Muscle layer of duodenum (tissue), 2 donors: ENCODE measurements at regions not wholly inside any gene's neighbourhood (a gene's known extent, or its start where the extent isn't known, plus 50 kb on each side); places are given as distances from the start of the nearest gene placed in this dataset.
"Not testable (repeated sequence)": the region's sequence is repeated elsewhere in the genome, so short reads cannot be mapped to it uniquely, and the experiment has no call there.

Experiments used
- H3K27ac ChIP-seq: one replicate; pipeline ENCODE4 v1.7.0; 2013; ENCODE audit warnings: mild to moderate bottlenecking, low read length
- H3K27me3 ChIP-seq: one replicate; pipeline ENCODE4 v1.7.0; 2013; ENCODE audit warnings: low read depth, mild to moderate bottlenecking, control low read depth, low read length
- H3K36me3 ChIP-seq, 2 donors: one replicate each; pipeline ENCODE4 v1.7.0; 2013; ENCODE audit warnings: low read length in 2 of 2, control low read depth in 1 of 2, mild to moderate bottlenecking in 1 of 2; ENCODE audit not compliant: insufficient read depth in 2 of 2, control insufficient read depth in 1 of 2
- H3K4me1 ChIP-seq, 2 donors: one replicate each; pipeline ENCODE4 v1.7.0; 2013; ENCODE audit warnings: low read length in 2 of 2, mild to moderate bottlenecking in 2 of 2, control low read depth in 1 of 2, moderate library complexity in 1 of 2; ENCODE audit not compliant: insufficient read depth in 2 of 2, control insufficient read depth in 1 of 2
- H3K4me3 ChIP-seq, 2 donors: one replicate each; pipeline ENCODE4 v1.7.0; 2013; ENCODE audit warnings: low read length in 2 of 2, low read depth in 1 of 2, mild to moderate bottlenecking in 1 of 2
- H3K9me3 ChIP-seq, 2 donors: one replicate each; pipeline ENCODE4 v1.7.0; 2013; ENCODE audit warnings: low read length in 2 of 2, control low read depth in 1 of 2, mild to moderate bottlenecking in 1 of 2; ENCODE audit not compliant: control insufficient read depth in 1 of 2
- donor health status: healthy.

- Histone ChIP-seq H3K4me3 (no peak overlapping the region), H3K36me3 (no peaks in the 10 kb centered on the region), H3K27ac (no peak overlapping the region), H3K4me1 (no peaks in the 10 kb centered on the region), H3K27me3 (no peaks in the 10 kb centered on the region), H3K9me3 (no peaks in the 10 kb centered on the region)
These were observed 221.7 kb upstream of the DIPK2B start for GRCh38 chrX:45422216-45422925.

DNA sequence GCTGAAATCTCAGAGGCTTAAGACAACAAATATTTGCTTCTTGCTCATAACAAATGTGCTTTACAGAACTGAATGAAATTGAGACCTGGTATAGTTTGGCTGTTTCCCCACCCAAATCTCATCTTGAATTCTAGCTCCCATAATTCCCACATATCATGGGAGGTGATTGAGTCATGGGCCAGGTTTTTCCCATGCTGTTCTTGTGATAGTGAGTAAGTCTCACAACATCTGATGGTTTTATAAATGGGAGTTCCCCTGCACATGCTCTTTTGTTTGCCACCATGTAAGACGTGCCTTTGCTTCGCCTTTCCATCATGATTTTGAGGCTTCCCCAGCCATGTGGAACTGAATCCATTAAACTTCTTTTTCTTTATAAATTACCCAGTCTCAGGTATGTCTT is 221.1 kb upstream of the DIPK2B start:
- H3K27ac ChIP-seq: no peak overlapping the region
- no peaks in the 10 kb centered on the region for H3K36me3 ChIP-seq
- H3K9me3 ChIP-seq: no peaks in the 10 kb centered on the region
- H3K27me3 ChIP-seq: no peaks in the 10 kb centered on the region
- no peaks in the 10 kb centered on the region for H3K4me1 ChIP-seq
- no peak overlapping the region for H3K4me3 ChIP-seq

GRCh38 chrX:45404206-45404605 is 203.5 kb upstream of the DIPK2B start:
- Histone ChIP-seq H3K27me3 (no peaks in the 10 kb centered on the region), H3K4me3 (no peak overlapping the region), H3K4me1 (no peaks in the 10 kb centered on the region), H3K36me3 (no peaks in the 10 kb centered on the region), H3K9me3 (no peaks in the 10 kb centered on the region), H3K27ac (no peak overlapping the region)

DNA sequence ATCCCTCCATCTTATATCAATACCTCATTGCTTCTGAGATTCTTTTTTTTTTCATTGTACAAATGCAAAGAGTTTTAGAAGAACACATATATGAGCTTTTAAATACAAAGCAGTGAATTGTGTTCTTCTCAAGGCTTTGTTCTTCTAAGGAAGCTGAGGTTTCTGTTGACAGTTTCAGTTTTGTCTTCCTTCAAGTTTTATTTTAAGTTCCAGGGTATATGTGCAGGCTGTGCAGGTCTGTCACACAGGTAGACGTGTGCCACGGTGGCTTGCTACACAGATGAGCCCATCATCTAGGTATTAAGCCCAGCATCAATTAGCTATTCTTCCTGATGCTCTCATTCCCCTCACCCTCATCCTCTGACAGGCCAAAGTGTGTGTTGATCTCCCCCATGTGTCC is 201.2 kb upstream of the DIPK2B start:
- Histone ChIP-seq H3K9me3 (no peaks in the 10 kb centered on the region), H3K4me1 (no peaks in the 10 kb centered on the region), H3K27me3 (no peaks in the 10 kb centered on the region), H3K4me3 (no peak overlapping the region), H3K36me3 (no peaks in the 10 kb centered on the region), H3K27ac (no peak overlapping the region)

GRCh38 chrX:45400951-45401725 is 200.5 kb upstream of the DIPK2B start:
- not testable (repeated sequence) for H3K36me3 ChIP-seq, H3K4me3 ChIP-seq, H3K27ac ChIP-seq, H3K9me3 ChIP-seq, H3K4me1 ChIP-seq, H3K27me3 ChIP-seq

- H3K9me3 ChIP-seq: peaks cover 0 to 3% of the 10 kb centered on the region in 2 donors
- no peak overlapping the region for H3K27ac ChIP-seq
- no peak overlapping the region for H3K4me3 ChIP-seq
- no peaks in the 10 kb centered on the region for H3K36me3 ChIP-seq
- no peaks in the 10 kb centered on the region for H3K27me3 ChIP-seq
- no peaks in the 10 kb centered on the region for H3K4me1 ChIP-seq
These were observed 199.5 kb upstream of the DIPK2B start for GRCh38 chrX:45400027-45400779.

- Histone ChIP-seq H3K4me1 (no peaks in the 10 kb centered on the region), H3K36me3 (no peaks in the 10 kb centered on the region), H3K27ac (no peak overlapping the region), H3K9me3 (no peaks in the 10 kb centered on the region), H3K27me3 (no peaks in the 10 kb centered on the region), H3K4me3 (no peak overlapping the region)
These were observed 185.1 kb upstream of the DIPK2B start for GRCh38 chrX:45385757-45386156.

- H3K36me3 ChIP-seq: no peaks in the 10 kb centered on the region
- no peaks in the 10 kb centered on the region for H3K9me3 ChIP-seq
- H3K4me1 ChIP-seq: no peaks in the 10 kb centered on the region
- H3K27me3 ChIP-seq: no peaks in the 10 kb centered on the region
- H3K4me3 ChIP-seq: no peak overlapping the region
- no peak overlapping the region for H3K27ac ChIP-seq
These were observed 181.2 kb upstream of the DIPK2B start for GRCh38 chrX:45381841-45382240.

- H3K36me3 ChIP-seq: no peaks in the 10 kb centered on the region
- H3K27ac ChIP-seq: no peak overlapping the region
- no peak overlapping the region for H3K4me3 ChIP-seq
- H3K27me3 ChIP-seq: no peaks in the 10 kb centered on the region
- H3K4me1 ChIP-seq: no peaks in the 10 kb centered on the region
- no peaks in the 10 kb centered on the region for H3K9me3 ChIP-seq
These were observed 180.7 kb upstream of the DIPK2B start for GRCh38 chrX:45381366-45381765.

DNA sequence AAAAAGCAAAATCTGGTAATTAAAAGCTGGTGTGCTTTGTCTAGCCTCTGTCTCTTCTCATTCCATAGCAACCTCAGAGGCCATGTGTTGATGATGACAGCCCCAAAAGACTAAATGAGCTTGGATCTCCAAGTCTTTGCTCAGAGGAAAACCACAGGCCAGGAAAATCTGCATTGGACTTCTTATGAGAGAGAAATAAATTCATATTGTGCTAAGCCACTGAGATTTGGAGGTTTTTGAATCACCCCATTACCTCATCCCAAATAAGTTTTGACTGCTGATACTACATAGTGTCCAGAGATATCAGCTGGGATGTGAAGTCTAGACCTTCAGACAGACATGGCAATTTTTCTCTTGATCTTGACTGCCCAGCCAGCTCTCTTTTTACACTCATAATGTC is 178.6 kb upstream of the DIPK2B start:
- H3K27ac ChIP-seq: no peak overlapping the region
- no peak overlapping the region for H3K4me3 ChIP-seq
- H3K36me3 ChIP-seq: no peaks in the 10 kb centered on the region
- H3K9me3 ChIP-seq: no peaks in the 10 kb centered on the region
- H3K4me1 ChIP-seq: no peaks in the 10 kb centered on the region
- H3K27me3 ChIP-seq: no peaks in the 10 kb centered on the region

- H3K9me3 ChIP-seq: peaks cover 0 to 5% of the 10 kb centered on the region in 2 donors
These were observed 171.5 kb upstream of the DIPK2B start for GRCh38 chrX:45372151-45372550.

More at GRCh38 chrX:45372151-45372550, 171.5 kb upstream of the DIPK2B start:
- Histone ChIP-seq H3K27me3 (no peaks in the 10 kb centered on the region), H3K27ac (no peak overlapping the region), H3K36me3 (no peaks in the 10 kb centered on the region), H3K4me3 (no peak overlapping the region), H3K4me1 (no peaks in the 10 kb centered on the region)
